ENCODE measurements at regions not wholly inside any gene's neighbourhood (a gene's known extent, or its start where the extent isn't known, plus 50 kb on each side); places are given as distances from the start of the nearest gene placed in this dataset.
"Not testable (repeated sequence)": the region's sequence is repeated elsewhere in the genome, so short reads cannot be mapped to it uniquely, and the experiment has no call there.

DNA sequence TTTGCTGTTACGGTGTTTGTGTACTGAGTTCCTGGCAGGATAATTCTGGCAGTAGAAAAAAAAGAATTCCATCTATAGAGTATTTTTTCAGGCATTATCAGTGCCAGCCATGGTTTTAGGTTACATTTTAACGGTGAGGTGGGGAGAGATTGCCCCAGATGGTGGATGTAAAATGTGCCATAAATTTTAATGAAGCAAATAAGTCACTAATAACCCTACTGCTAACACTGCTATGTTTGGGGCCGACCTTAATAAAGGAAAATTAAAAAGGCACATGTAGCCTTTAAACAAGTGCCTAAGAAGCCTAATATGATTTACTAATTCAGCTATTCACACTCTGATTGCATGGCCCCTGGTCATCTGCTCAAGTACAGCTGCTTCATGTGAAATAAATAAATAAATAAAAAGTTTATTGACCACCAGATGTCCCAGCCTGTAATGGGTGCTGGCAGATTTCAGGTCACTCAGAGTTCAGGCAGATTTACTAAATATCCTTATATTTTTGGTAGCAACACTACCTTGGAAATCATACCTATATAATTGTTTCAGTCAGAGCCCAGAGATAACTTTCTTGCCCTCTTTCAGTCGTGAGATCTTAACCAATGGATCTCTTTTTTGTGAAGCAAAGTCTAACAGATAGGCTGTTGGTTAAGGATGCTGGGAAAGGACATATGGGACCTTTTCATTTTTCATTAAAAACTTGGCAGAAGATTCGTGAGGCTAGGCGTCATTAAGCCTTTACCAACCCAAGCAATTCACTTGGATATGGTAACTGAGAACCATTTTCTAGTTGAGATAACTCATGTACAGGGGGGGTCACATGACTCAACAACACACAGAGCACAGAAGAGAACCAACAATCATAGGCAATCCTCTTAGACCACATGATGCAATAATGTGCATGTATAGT is 495.0 kb upstream of the NRSN1 start:
- DNase-seq = no peak

DNA sequence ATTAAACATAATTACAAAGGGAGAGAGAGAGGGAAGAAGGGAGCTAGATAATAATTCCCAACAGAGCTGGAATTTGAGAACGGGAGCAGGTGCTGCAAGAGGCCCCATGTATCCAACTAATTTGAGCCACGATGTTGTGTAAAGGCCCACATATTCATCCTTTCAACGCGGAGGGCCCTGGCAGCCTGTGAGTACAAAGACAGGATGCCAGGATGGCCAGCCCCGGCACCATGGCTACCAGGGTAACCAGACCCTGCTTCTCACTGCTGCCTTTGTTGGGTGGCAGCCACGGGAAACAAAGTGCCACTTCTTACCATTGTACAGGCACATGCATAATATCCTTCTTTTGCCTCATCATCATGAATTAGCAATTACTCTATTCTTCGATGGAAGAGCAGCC is 492.0 kb upstream of the NRSN1 start:
- DNase-seq = no peak

DNA sequence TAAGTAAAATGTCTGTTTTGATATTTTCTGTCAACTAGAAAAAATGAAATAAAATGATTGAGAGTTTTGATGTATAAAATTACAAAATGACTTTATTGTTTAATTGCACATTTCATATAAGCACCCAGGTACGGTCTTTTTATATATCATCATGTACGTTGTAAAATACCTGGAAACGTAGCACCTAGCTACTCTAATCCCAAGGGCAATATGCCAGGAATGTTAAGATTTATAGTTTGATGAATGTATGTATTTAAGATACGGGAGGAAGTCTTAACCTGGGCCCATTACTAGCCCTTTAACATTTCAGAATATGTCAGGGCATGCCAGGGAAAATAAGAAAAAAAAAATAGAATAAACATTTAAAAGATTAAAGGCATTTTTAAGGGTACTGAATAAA is 490.9 kb upstream of the NRSN1 start:
- no peak for DNase-seq

DNA sequence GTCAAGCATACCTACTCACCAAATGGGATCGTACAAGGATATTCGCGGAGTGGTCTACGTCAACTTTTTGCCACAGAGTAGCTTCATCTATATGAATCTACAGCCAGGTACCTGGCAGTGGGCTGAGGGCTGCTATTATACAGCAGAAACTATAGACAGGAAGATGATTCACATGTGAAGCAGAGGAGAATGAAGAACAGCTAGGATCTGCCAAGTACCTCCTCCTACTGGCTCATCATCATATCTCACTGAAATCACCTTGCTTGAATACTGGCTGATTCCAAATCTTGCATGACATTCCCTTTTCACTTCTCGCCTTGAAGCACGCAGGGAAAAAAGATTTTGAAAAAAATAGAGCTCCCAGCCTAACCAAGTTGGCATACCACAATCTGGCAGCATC is 488.7 kb upstream of the NRSN1 start:
- no peak for DNase-seq

DNA sequence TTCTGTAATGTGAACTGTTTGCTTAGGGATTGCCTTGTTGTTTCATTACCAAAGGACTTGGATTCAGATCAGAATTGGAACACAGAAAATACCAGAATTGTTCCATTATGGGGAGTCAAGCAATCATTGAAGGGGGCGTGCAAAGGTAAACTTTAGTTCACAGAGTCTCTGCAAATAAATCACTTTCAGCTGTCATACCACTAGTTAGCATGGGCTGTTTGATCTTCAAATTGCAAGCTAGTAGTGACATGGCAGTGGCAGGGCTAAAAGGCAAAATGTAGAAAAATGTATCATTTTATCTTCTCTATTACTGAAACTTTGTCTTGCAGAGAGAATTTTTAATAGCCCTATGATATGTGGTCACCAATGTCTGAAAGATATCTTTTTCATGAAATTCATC is 483.2 kb upstream of the NRSN1 start:
- no peak for DNase-seq

DNA sequence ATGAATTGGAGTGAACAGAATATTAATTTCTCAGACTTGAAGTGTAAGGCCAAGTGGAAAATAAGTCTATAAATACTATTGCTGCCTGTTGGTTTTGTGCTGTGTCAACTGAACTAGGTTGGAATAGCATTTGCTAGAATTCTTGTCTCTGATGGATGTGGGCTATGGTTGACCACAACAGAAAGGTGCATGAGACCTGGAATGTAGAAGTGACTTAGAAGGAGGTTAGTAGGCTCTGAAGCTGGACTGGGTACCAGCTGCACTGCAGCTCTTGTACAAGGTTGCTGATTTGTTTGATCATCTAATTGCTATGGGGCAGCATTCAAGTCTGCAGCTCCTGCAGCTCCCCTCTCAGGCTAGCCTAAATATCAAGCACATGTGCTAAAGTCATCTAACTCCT is 479.0 kb upstream of the NRSN1 start:
- no peak for DNase-seq

GRCh38 chr6:23650676-23651075 is 475.3 kb upstream of the NRSN1 start:
- DNase-seq = no peak

DNA sequence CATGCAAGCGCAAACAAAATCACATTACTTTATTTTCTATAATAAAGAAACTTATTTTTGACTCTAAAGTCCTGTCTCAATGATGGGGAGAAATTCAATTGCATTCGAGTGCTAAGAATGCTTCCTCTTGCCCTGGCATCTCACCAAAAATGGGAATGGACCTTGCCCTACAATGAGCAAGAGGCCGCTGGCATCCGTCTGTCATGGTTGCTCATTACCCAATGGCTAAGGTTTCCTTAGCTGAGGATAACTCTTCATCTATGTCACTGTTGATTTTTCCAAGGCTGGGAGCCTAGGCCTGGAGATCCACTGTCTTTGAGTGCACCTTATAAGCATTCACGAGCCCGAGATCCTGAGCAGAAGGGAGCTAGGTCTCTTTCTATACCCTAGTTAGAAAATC is 471.3 kb upstream of the NRSN1 start:
- no peak for DNase-seq

DNA sequence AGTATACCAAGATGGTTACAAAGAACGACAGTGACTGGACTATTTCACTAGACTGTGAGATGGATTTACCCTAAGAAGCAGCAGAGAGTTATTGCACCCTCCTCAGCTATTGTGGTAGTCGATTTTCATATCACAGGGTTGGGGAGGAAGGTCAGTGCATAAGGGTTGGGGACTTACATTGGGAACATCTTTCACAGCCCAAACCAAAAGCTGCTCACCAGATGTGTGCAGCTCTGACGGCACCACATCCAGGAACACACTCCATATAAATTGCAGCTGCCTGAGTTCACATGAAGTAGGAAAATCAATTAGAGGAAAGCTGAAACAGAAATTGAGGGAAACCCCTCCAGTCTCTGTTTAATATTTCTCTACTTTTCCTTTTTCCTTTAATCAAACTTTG is 470.5 kb upstream of the NRSN1 start:
- no peak for DNase-seq

DNA sequence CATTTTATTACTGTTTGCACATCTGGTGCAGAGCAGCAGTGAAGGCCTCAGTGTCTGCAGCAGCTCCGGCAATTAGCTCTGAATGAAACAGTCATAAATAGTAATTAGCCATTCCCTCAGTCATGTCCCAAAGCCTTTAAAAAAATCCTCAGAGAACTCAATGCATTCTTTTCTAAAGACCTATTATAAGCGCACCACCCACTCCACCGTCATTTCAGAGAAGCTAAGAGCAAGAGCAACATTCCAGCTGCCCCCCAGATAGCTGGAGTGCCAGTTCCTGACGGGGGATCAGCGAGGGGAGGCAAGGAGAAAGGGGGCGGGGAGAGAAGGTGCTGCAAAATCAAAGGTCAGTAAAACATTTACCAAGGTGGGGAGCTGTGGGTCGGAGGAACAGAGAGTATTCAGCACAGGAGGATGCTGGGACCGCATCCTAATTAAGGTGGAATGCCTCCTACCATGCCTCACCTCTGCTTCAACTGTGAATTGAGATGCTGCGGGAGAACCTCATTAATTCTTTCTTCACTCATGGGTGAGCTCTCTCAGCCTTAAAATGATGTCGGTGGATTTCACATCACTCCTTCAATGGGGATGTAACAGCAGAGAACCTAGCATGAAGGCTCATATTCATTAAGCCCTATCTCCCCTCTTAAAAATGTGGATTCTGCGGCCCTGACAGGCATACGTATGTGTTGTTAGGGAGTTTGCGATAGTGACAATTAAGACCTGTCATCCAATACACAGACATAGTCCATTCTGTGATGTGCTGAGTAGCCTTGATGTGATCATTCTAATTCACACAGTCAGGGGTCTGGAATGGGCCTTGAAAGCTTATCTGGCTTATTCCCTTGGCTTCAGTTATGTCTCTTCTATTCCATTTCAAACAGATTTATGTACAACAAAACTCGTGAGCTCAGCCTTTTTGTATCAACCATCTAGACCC is 469.5 kb upstream of the NRSN1 start:
- no peak for DNase-seq

DNA sequence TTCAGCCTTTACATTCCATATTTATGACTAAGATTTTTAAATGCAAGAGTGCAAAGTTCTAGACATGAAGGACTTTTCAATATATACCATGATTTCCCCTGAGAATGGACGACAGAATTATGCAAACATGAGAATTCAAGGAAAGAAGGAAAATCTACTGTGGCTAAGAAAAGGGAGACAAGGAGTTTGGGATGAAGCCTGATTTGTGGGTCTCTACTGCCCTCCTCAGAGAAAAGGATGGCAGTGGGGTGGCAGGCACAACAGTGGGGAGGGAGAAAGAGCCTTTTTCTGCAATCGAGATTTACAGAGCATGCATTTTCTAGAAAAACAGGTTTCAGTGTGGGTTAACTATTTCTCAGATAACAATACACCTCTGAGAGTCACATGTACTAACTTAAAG is 466.9 kb upstream of the NRSN1 start:
- DNase-seq = no peak

DNA sequence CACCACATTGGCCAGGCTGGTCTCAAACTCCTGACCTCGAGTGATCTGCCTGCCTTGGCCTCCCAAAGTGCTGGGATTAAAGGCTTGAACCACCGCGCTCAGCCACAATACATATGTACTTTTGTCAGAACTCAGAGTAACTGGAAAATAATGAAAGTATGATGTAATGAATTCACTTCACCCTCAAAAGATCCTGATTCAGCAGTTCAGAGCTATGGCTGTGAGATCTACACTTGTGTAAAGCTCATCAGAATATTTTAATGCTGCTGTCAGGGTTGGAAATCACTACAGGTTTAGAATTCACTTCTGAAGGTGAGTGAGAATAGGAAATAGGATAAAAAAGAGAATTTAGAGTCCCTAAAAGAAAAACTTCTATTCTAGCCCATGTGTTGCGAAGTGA is 464.5 kb upstream of the NRSN1 start:
- no peak for DNase-seq

DNA sequence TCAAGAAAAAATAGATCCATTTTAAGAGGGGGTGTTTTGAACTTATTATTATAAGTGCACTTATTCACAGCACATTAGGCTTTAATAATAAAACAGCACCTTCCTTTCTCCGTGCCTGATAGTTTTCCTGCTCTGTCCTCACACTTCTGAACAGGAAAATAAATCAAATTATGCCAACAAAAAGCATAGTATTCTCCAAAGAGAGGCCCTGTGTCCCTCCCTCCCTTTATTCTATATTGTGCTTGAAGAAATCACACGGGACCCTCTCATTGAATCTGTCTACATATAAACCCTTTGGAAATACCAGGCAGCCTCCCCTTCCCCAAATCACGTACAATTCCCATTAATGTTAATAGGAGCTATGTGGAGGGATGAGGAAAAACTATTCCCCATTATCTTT is 462.9 kb upstream of the NRSN1 start:
- DNase-seq = no peak

DNA sequence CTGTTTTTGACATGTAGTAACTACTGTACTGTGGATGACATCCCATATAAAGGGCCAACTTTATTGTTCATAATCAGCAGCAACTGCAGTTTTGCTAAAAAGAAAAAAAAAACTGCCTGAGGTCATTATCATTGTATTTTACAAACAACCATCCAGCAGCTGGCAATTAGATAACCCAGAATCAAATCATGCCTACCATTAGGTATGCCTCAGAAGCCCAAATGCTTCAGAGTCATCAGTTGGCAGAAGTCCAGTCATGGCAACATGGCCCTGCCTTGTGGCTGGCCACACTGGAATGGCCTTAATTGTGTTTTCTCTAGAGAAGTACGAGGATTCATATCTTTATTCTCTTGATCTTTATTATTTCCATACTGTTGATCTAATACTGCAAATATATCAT is 462.4 kb upstream of the NRSN1 start:
- no peak for DNase-seq

DNA sequence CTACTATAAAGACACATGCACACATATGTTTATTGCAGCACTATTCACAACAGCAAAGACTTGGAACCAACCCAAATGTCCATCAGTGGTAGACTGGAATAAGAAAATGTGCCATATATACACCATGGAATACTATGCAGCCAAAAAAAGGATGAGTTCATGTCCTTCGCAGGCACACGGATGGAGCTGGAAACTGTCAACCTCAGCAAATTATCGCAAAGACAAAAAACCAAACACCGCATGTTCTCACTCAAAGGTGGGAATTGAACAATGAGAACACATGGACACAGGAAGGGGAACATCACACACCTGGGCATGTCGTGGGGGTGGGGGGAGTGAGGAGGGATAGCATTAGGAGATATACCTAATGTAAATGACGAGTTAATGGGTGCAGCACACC is 460.1 kb upstream of the NRSN1 start:
- DNase-seq = not testable (repeated sequence)

- no peak for DNase-seq
Measured at GRCh38 chr6:23672737-23673136, 453.3 kb upstream of the NRSN1 start.

DNA sequence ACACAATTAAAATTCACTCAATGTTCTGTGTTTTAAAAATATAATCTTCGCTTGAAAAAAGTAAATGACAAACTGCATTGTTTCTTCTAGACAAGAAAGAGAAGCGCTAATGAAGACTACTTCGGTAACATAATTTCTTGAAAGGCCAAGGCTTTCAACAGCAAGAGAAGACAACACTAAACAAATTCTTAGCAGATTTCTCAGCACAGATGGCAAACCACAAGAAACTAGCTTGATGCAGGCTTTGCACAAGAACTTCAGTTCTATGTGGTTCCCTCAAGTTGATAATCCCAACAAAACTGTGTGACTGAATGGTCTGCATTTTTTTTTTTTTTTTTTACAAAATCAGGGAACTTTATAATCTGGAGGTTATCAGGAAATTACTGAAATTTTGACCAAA is 447.4 kb upstream of the NRSN1 start:
- DNase-seq = no peak

DNA sequence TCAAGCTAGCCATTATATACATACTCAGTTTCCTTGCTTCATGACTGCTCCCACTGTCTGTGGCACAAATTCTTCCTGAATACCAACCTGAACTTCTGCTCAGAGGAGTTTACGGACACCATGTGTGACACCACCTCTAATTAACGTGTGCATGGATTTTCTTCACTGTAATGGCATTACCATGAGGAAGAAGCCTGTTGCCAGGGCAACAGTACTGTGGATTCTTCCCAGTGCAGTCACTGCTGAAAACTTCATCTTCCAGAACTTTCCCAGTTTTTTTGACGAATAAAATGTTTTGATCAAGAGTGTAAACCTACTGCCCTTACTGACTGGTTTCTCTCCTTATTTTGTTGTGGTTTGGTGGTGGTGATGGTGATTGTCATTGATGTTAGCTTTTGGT is 444.3 kb upstream of the NRSN1 start:
- no peak for DNase-seq

- DNase-seq = no peak
Measured at GRCh38 chr6:23688650-23689049, 437.4 kb upstream of the NRSN1 start.

DNA sequence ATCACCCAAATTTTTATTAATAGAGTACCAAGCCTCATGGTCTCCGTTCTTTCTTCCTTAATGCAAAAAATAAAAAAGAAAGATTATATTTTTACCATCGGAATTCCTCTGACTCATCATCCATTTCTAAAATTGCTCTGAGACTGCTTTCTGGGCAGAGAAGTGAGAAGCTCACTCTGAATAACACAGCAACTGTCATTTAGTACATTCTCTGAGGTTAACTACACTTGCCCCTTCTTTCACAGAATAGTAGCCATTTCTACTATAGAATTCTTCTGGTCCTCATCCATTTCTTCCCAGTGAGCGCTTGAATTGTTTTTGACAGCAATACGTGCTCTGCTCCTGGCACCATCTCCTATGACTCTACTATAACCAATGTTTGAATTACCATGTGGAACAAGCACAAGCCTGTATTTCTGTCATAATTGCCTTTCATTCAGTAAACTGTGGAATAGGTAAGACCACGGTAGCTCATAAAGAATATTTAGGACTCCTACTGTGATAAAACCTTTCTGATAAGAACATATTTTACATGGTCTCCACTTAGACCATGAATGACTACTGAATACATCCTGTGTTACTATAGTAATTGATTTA is 435.5 kb upstream of the NRSN1 start:
- DNase-seq = no peak

- DNase-seq = no peak
Measured at GRCh38 chr6:23692184-23692583, 433.8 kb upstream of the NRSN1 start.

DNA sequence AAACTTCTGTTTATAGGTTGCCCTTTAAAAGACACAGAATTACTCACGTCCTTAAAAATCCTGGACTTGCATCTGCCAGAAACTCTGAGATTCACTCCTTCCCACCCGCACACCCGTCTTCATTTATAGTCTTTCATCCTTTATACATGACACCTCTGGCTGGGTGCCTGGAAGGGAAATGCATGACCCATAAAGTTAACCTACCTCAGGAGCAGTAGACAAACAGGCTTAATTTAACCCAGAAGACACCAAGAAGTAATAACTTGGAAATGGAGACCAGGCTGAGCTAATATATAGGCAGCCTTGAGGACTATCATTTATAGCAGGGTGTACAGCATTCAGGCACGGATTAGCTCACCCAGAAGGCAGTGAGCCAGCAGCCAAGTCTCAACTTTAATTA is 429.0 kb upstream of the NRSN1 start:
- no peak for DNase-seq

- no peak for DNase-seq
Measured at GRCh38 chr6:23704479-23705052, 421.4 kb upstream of the NRSN1 start.
